Right lobe of liver (tissue), 4 donors: ENCODE measurements at regions not wholly inside any gene's neighbourhood (a gene's known extent, or its start where the extent isn't known, plus 50 kb on each side); places are given as distances from the start of the nearest gene placed in this dataset.

Experiments
- CTCF ChIP-seq, 4 donors: fragments of 200-600 bp in 3 of 4; fragments of 450-650 bp in 1 of 4; IDR thresholded peaks; one replicate each; pipeline versions ENCODE4 v1.5.1 to v1.8.0; 2016 to 2022; ENCODE audit warnings: antibody characterized with exemption in 4 of 4, mild to moderate bottlenecking in 2 of 4
- POLR2A ChIP-seq: fragments of 450-650 bp; IDR thresholded peaks from one replicate; pipeline ENCODE4 v1.6.1; 2017; ENCODE audit warnings: antibody characterized with exemption, mild to moderate bottlenecking
- donor health status: DM: no; HTN: no; CAD: no.
- donor health status: DM: no; HTN: no; CAD: no.
- donor health status: DM: no; HTN: yes; CAD: no.

- no peak for TF ChIP-seq CTCF (IDR thresholded peaks at IDR 0.05)
- TF ChIP-seq POLR2A = no peak
These were observed 374.2 kb upstream of the ZP4 start for GRCh38 chr1:238264951-238265350.
